A204.1 (cell line): ENCODE measurements at regions not wholly inside any gene's neighbourhood (a gene's known extent, or its start where the extent isn't known, plus 50 kb on each side); places are given as distances from the start of the nearest gene placed in this dataset.

Source experiments
- FAIRE-seq: peaks from 2 replicates; lab custom pipeline; 2012; peaks lifted over from hg19 to GRCh38; lab: Jason Lieb, UNC

DNA sequence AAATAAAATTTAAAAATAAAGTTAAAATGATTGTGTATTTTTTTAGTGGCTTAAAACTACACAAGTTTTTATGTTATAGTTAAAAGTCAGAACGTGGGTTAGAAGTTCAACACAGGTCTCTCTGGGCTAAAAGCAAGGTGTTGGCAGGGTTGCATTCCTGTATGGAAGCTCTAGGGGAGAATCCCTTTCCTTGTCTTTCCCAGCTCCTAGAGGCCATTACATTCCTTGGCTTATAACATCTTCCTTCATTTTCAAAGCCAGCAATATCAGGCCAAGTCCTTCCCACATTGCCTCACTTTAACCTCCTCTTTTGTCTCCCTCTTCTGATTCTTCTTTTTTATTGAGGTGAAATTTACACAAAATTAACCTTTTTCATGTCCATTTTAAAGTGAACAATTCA is 52.4 kb upstream of the EEPD1 start:
- FAIRE-seq = no peak
